Posterior vena cava (tissue), 2 donors: ENCODE measurements at regions not wholly inside any gene's neighbourhood (a gene's known extent, or its start where the extent isn't known, plus 50 kb on each side); places are given as distances from the start of the nearest gene placed in this dataset.

Experiments used
- DNase-seq: peaks from one replicate; pipeline ENCODE4 v3.0.0-alpha.2; 2020; ENCODE audit warnings: low spot score
- intact Hi-C, 2 donors: fragments of 100-400 bp; cut with DNase I; formaldehyde crosslinking; loops; one replicate each; pipeline versions ENCODE4 v1.14.1 to v1.14.2; 2022 to 2023
- donor health status: DM: yes; HTN: yes; CAD: no.
- donor health status: DM: yes; HTN: yes; CAD: no.

DNA sequence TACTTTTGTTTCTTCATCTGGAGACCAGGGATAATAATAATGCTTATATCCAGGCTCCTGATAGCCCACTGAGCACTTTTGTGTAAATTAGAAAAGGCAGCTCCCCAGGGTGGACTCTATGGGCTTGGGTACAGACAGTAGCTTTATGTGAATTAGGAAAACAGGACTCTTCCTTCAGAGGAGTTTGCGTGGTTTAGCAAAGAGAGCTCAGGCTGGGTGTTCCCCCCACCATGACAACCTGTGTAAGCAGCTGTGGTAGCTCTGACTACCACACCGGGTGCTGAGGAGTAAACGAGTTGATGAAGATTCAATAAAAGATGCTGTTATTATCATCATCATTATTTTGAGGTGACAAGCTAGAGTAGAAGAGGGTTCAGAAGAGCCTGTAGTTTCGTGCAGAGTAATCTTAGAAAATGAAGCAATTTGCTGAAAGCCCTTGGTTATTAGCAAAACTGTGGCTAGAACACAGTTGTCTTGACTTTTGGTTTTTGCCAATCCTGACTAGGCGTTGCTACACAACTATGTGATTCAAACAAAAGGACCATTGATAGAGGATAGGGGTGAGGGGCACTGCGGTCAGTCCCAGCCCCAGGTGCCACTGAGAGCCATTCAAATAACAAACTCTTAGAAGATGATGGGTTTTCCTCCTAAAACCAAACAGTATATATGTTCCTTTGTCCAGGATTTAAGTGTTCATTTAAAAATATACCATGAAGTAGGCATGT, 60.6 kb upstream of the LIMCH1 start:
- DNase-seq: no peak
- intact Hi-C loops: no loop called here

DNA sequence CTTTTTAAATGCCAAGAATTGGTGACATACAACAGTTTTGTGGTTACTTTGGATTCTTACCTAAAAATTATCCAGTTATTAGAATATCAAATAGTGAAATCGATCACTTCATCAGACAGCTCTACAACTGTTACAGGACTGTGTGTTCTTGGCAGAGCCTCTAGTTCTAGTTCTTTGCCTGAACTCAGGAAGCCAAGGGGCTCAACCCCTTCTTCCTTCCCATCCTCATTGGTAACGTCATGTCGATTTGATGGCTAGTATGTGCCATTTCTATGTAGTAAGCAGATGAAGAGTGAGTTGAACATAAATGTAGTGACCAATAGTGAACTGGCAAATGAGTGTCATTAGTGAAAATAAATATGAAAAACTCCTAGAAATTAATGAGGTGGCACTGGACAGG, 59.4 kb upstream of the LIMCH1 start:
- intact Hi-C loops: no loop called here
- DNase-seq: no peak

DNA sequence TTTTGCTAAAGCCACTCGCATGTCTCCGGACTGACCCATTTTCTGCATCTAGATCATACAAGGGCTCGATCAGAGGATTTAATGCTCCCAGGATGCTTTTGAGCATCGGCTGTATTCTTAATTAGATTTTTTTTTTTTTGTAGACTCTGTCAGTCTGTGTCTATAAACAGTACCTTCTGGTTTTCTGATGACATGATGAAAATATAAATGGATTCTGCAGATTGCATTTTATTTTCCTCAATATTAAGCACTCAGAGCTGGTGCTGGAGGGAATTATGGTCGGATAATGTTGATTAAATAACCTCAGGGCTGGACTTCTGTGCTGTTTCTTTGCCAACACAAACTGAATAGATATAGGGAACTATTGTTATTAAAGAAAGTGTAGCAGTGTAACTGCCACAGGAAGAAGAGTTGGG, 57.1 kb upstream of the LIMCH1 start:
- intact Hi-C loops: no loop called here

DNA sequence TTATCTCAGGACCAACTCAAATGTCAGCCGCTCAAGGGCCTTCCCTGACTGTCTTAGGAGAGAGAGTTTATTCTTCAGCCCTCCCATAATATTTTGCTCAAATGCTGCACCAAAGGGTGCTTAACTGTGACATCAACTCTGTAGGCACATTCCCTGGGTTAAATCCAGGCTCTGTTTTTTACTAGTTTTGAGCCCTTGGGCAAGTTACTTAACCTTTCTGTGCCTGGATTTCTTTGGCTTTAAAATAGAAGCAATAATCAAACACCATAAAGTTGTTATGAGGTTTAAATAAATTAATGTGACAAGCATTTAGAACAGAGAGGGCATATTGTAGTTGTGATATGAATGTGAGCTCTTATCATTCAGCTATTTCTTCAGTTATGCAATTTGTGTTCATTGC, 54.2 kb upstream of the LIMCH1 start:
- intact Hi-C loops: no loop called here
- DNase-seq: no peak

More for the DNA sequence above, 57.1 kb upstream of the LIMCH1 start:
- DNase-seq: no peak

DNA sequence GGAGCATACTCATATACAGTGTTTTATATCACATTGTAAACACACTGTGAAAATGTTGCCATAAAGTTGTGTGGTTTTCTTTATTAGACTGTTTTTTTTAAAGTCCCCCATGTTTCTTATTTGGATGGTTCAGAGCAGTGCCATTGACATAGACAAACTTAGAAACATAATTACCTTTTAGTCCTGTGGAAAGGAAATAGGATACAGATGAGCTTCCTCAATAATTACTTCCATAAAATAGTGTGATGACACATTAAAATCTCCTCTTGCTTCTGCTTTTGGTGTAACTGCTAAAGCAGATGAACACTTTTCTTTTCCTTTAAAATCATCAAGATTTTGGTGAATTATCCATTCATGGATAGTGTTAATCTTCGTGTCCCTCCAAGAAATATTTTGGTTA, 52.9 kb upstream of the LIMCH1 start:
- DNase-seq: no peak
- intact Hi-C loops: no loop called here

DNA sequence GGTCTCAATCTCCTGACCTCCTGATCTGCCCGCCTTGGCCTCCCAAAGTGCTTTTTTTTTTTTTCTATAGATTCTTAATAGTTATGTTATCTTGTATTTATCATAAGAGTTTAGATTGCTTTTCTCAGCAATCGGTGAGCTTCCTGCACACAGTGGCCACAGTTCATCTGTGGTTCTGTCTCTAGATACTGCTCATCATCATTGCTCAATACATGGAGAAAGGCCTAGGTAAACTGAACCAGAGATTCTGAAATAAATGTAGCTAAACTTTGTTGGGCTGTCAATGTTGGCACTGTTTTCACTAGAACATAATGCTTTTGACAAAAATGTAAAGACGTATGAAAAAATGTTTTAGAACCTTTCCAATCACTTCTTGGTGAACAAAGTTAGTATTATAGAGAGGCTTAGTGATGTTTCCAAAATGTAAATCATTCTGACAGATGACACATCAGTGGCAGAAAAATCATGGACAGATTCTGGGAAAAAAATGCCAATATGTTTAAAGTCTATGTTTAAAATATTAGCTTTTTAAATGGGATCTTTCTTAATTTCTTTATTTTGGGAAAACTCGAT, 50.0 kb upstream of the LIMCH1 start:
- no peak for DNase-seq

More for the DNA sequence above, 50.0 kb upstream of the LIMCH1 start:
- intact Hi-C loops: no loop called here
